HEK293 (cell line): ENCODE measurements at regions not wholly inside any gene's neighbourhood (a gene's known extent, or its start where the extent isn't known, plus 50 kb on each side); places are given as distances from the start of the nearest gene placed in this dataset.

Experiments used
- CTCF ChIA-PET: fragments of 350-600 bp; formaldehyde crosslinking; extraction: SDS; loops from one replicate; lab custom pipeline; 2021; ENCODE audit warnings: antibody characterized with exemption; lab: Yijun Ruan, JAX
- POLR2A ChIA-PET: fragments of 300-600 bp; formaldehyde crosslinking; extraction: SDS; loops from one replicate; lab custom pipeline; 2020; ENCODE audit warnings: antibody characterized with exemption, inconsistent platforms; lab: Yijun Ruan, JAX
- H3K27ac ChIP-seq: fragments of 200-500 bp; sonication (Bioruptor generic); 2 replicates; pipeline ENCODE4 v1.5.1; 2014; ENCODE audit warnings: low read depth, low read length, control low read depth, inconsistent platforms; ENCODE audit errors: extremely low read depth
- H3K36me3 ChIP-seq, 2 experiments: fragments of 200-500 bp in 1 of 2; sonication (Bioruptor generic) in 1 of 2; 1 replicate in 1 of 2; 2 replicates in 1 of 2; pipeline ENCODE4 v1.5.1; 2014 to 2017; ENCODE audit warnings: inconsistent platforms in 2 of 2, low read length in 2 of 2; ENCODE audit not compliant: control insufficient read depth in 2 of 2, insufficient read depth in 1 of 2
- H3K4me1 ChIP-seq: fragments of 200-500 bp; sonication (Bioruptor generic); 2 replicates; pipeline ENCODE4 v1.5.1; 2014; ENCODE audit warnings: mild to moderate bottlenecking, low read length, inconsistent platforms; ENCODE audit not compliant: control insufficient read depth, insufficient read depth
- H3K4me3 ChIP-seq: 2 replicates; pipeline ENCODE4 v1.5.1; 2011; ENCODE audit warnings: low read depth, mild to moderate bottlenecking, control low read depth, low read length, moderate library complexity
- H3K9me3 ChIP-seq: fragments of 200-500 bp; sonication (Bioruptor generic); 2 replicates; pipeline ENCODE4 v1.5.1; 2014; ENCODE audit warnings: low read depth, low read length, inconsistent platforms; ENCODE audit not compliant: control insufficient read depth, insufficient read depth
- EGR2 ChIP-seq: fragments of 450-650 bp; formaldehyde crosslinking; IDR thresholded peaks from 2 replicates; pipeline ENCODE4 v1.5.1; 2016; ENCODE audit warnings: low read depth, missing biosample characterization, missing genetic modification characterization
- HOXC10 ChIP-seq: sonication (generic); formaldehyde crosslinking; IDR thresholded peaks from 2 replicates; pipeline ENCODE4 v1.8.1; 2023; ENCODE audit warnings: mild to moderate bottlenecking, missing genetic modification reagents
- IKZF3 ChIP-seq: fragments of 450-650 bp; IDR thresholded peaks from 2 replicates; pipeline ENCODE4 v1.5.0; 2018; ENCODE audit warnings: missing biosample characterization, mild to moderate bottlenecking, missing genetic modification characterization, moderate library complexity
- KLF7 ChIP-seq: fragments of 450-650 bp; formaldehyde crosslinking; IDR thresholded peaks from 2 replicates; pipeline ENCODE4 v1.5.1; 2016; ENCODE audit warnings: missing biosample characterization, missing genetic modification characterization, borderline replicate concordance
- OSR2 ChIP-seq: fragments of 450-650 bp; formaldehyde crosslinking; IDR thresholded peaks from 2 replicates; pipeline ENCODE4 v1.5.1; 2016; ENCODE audit warnings: missing biosample characterization, missing genetic modification characterization
- REST ChIP-seq: fragments of 450-650 bp; formaldehyde crosslinking; IDR thresholded peaks from 2 replicates; pipeline ENCODE4 v1.5.1; 2016; ENCODE audit warnings: missing biosample characterization, missing genetic modification characterization
- ZFP37 ChIP-seq: fragments of 450-650 bp; formaldehyde crosslinking; IDR thresholded peaks from 2 replicates; pipeline ENCODE4 v1.5.1; 2016; ENCODE audit warnings: missing biosample characterization, missing genetic modification characterization
- ZNF121 ChIP-seq: fragments of 450-650 bp; formaldehyde crosslinking; IDR thresholded peaks from 2 replicates; pipeline ENCODE4 v1.5.1; 2016; ENCODE audit warnings: missing biosample characterization, missing genetic modification characterization
- ZNF155 ChIP-seq: fragments of 450-650 bp; formaldehyde crosslinking; IDR thresholded peaks from 2 replicates; pipeline ENCODE4 v1.5.1; 2016; ENCODE audit warnings: missing biosample characterization, missing genetic modification characterization
- ZNF214 ChIP-seq: fragments of 450-650 bp; formaldehyde crosslinking; IDR thresholded peaks from 2 replicates; pipeline ENCODE4 v1.5.1; 2017; ENCODE audit warnings: missing biosample characterization, mild to moderate bottlenecking, missing genetic modification characterization, borderline replicate concordance
- ZNF274 ChIP-seq, 2 experiments: fragments of 200-500 bp in 1 of 2; fragments of 450-650 bp in 1 of 2; sonication (Bioruptor generic) in 1 of 2; formaldehyde crosslinking in 1 of 2; IDR thresholded peaks; 2 replicates each; pipeline versions ENCODE4 v1.5.1 to v1.6.1; 2014 to 2016; ENCODE audit warnings: borderline replicate concordance in 1 of 2, inconsistent platforms in 1 of 2, low read length in 1 of 2, missing biosample characterization in 1 of 2, missing genetic modification characterization in 1 of 2
- ZNF292 ChIP-seq: fragments of 450-650 bp; formaldehyde crosslinking; IDR thresholded peaks from 2 replicates; pipeline ENCODE4 v1.5.1; 2016; ENCODE audit warnings: low read depth, missing biosample characterization, missing genetic modification characterization, borderline replicate concordance
- ZNF350 ChIP-seq: fragments of 450-650 bp; formaldehyde crosslinking; IDR thresholded peaks from 2 replicates; pipeline ENCODE4 v1.5.0; 2017; ENCODE audit warnings: missing biosample characterization, mild to moderate bottlenecking, missing genetic modification characterization
- ZNF391 ChIP-seq: fragments of 450-650 bp; formaldehyde crosslinking; IDR thresholded peaks from 2 replicates; pipeline ENCODE4 v1.5.1; 2016; ENCODE audit warnings: low read depth, missing biosample characterization, missing genetic modification characterization, borderline replicate concordance
- ZNF433 ChIP-seq: fragments of 450-650 bp; formaldehyde crosslinking; IDR thresholded peaks from 2 replicates; pipeline ENCODE4 v1.5.1; 2016; ENCODE audit warnings: missing biosample characterization, missing genetic modification characterization, low read depth
- ZNF510 ChIP-seq: fragments of 450-650 bp; formaldehyde crosslinking; IDR thresholded peaks from 2 replicates; pipeline ENCODE4 v1.5.1; 2018; ENCODE audit warnings: mild to moderate bottlenecking, missing genetic modification characterization, missing biosample characterization; ENCODE audit not compliant: insufficient replicate concordance
- ZNF521 ChIP-seq: fragments of 450-650 bp; formaldehyde crosslinking; IDR thresholded peaks from 2 replicates; pipeline ENCODE4 v1.5.1; 2017; ENCODE audit warnings: missing biosample characterization, mild to moderate bottlenecking, missing genetic modification characterization
- ZNF530 ChIP-seq: fragments of 450-650 bp; formaldehyde crosslinking; IDR thresholded peaks from 2 replicates; pipeline ENCODE4 v1.5.1; 2016; ENCODE audit warnings: low read depth, missing biosample characterization, missing genetic modification characterization
- ZNF544 ChIP-seq: fragments of 450-650 bp; formaldehyde crosslinking; IDR thresholded peaks from 2 replicates; pipeline ENCODE4 v1.5.0; 2017; ENCODE audit warnings: missing biosample characterization, missing genetic modification characterization
- ZNF629 ChIP-seq: fragments of 450-650 bp; formaldehyde crosslinking; IDR thresholded peaks from 2 replicates; pipeline ENCODE4 v1.5.1; 2017; ENCODE audit warnings: missing biosample characterization, missing genetic modification characterization
- ZNF677 ChIP-seq: fragments of 450-650 bp; IDR thresholded peaks from 2 replicates; pipeline ENCODE4 v1.5.0; 2018; ENCODE audit warnings: missing biosample characterization, mild to moderate bottlenecking, missing genetic modification characterization, moderate library complexity
- ZNF692 ChIP-seq: fragments of 450-650 bp; formaldehyde crosslinking; IDR thresholded peaks from 2 replicates; pipeline ENCODE4 v1.5.1; 2016; ENCODE audit warnings: missing biosample characterization, missing genetic modification characterization
- ZNF704 ChIP-seq: fragments of 450-650 bp; formaldehyde crosslinking; IDR thresholded peaks from 2 replicates; pipeline ENCODE4 v1.5.1; 2016; ENCODE audit warnings: missing biosample characterization, missing genetic modification characterization
- ZNF776 ChIP-seq: fragments of 450-650 bp; formaldehyde crosslinking; IDR thresholded peaks from 2 replicates; pipeline ENCODE4 v1.5.0; 2017; ENCODE audit warnings: missing biosample characterization, missing genetic modification characterization, borderline replicate concordance
- ZNF791 ChIP-seq: fragments of 450-650 bp; formaldehyde crosslinking; IDR thresholded peaks from 2 replicates; pipeline ENCODE4 v1.5.1; 2016; ENCODE audit warnings: missing biosample characterization, missing genetic modification characterization
- ZSCAN4 ChIP-seq: fragments of 450-650 bp; formaldehyde crosslinking; IDR thresholded peaks from 2 replicates; pipeline ENCODE4 v1.5.1; 2017; ENCODE audit warnings: missing biosample characterization, missing genetic modification characterization

GRCh38 chr1:29916656-29917369 lies 680.5 kb downstream of the PTPRU start:
- POLR2A ChIA-PET: no interaction called here
- CTCF ChIA-PET: no interaction called here
- no peak overlapping the region for H3K4me3 ChIP-seq
- no peaks in the 10 kb centered on the region for H3K9me3 ChIP-seq
- H3K36me3 ChIP-seq: no peaks in the 10 kb centered on the region
- no peak overlapping the region for H3K27ac ChIP-seq
- no peak for TF ChIP-seq ZNF791
- TF ChIP-seq OSR2 (tag by site-specific recombination): no peak
- TF ChIP-seq ZNF121 (tag by site-specific recombination): no peak
- no peak for TF ChIP-seq ZNF155 (tag by site-specific recombination)
- TF ChIP-seq ZSCAN4 (tag by site-specific recombination): no peak
- no peak for TF ChIP-seq ZNF433 (tag by site-specific recombination)
- no peak for TF ChIP-seq ZNF677 (tag by site-specific recombination)
- TF ChIP-seq ZNF704: no peak
- no peak for TF ChIP-seq ZNF544
- no peak for TF ChIP-seq HOXC10
- no peak for TF ChIP-seq ZNF350 (tag by site-specific recombination)
- TF ChIP-seq ZNF292 (tag by site-specific recombination): no peak
- no peak for TF ChIP-seq ZNF391 (tag by site-specific recombination)
- no peak for TF ChIP-seq ZNF776
- no peak for TF ChIP-seq ZNF530
- no peaks in the 10 kb centered on the region for H3K4me1 ChIP-seq

- H3K27ac ChIP-seq: no peak overlapping the region
- no peak overlapping the region for H3K4me3 ChIP-seq
- H3K9me3 ChIP-seq: no peaks in the 10 kb centered on the region
- POLR2A ChIA-PET: no interaction called here
- H3K36me3 ChIP-seq: no peaks in the 10 kb centered on the region
- CTCF ChIA-PET: no interaction called here
- no peaks in the 10 kb centered on the region for H3K4me1 ChIP-seq
- TF ChIP-seq EGR2: no peak
- no peak for TF ChIP-seq REST (tag by site-specific recombination)
- TF ChIP-seq KLF7 (tag by site-specific recombination): no peak
- no peak for TF ChIP-seq ZNF510
- TF ChIP-seq ZNF214: no peak
- no peak for TF ChIP-seq ZFP37
- no peak for TF ChIP-seq ZNF629 (tag by site-specific recombination)
- no peak for TF ChIP-seq OSR2 (tag by site-specific recombination)
- no peak for TF ChIP-seq ZNF274 (IDR thresholded peaks at IDR 0.05; ENCODE audit: low read length)
- no peak for TF ChIP-seq ZNF274 (tag by site-specific recombination; IDR thresholded peaks at IDR 0.05; ENCODE audit: borderline replicate concordance)
- no peak for TF ChIP-seq IKZF3 (tag by site-specific recombination)
- TF ChIP-seq ZNF692: no peak
- no peak for TF ChIP-seq ZNF521 (tag by site-specific recombination)
Measured at GRCh38 chr1:29914936-29915335, 678.6 kb downstream of the PTPRU start.
